Posterior cingulate gyrus (tissue), 11 donors: ENCODE measurements at regions not wholly inside any gene's neighbourhood (a gene's known extent, or its start where the extent isn't known, plus 50 kb on each side); places are given as distances from the start of the nearest gene placed in this dataset.
A peak's percentile ranks its signal among the peaks of the same experiment; 100 is the strongest.
"Not testable (repeated sequence)": the region's sequence is repeated elsewhere in the genome, so short reads cannot be mapped to it uniquely, and the experiment has no call there.

Experiments
- DNase-seq, 10 donors: peaks; one replicate each; pipeline versions ENCODE4 v3.0.0 to v3.0.0-alpha.2; 2020 to 2021; ENCODE audit warnings: mixed read lengths in 3 of 10
- intact Hi-C: fragments of 100-400 bp; cut with DNase I; formaldehyde crosslinking; loops from one replicate; pipeline ENCODE4 v1.15.1; 2023

DNA sequence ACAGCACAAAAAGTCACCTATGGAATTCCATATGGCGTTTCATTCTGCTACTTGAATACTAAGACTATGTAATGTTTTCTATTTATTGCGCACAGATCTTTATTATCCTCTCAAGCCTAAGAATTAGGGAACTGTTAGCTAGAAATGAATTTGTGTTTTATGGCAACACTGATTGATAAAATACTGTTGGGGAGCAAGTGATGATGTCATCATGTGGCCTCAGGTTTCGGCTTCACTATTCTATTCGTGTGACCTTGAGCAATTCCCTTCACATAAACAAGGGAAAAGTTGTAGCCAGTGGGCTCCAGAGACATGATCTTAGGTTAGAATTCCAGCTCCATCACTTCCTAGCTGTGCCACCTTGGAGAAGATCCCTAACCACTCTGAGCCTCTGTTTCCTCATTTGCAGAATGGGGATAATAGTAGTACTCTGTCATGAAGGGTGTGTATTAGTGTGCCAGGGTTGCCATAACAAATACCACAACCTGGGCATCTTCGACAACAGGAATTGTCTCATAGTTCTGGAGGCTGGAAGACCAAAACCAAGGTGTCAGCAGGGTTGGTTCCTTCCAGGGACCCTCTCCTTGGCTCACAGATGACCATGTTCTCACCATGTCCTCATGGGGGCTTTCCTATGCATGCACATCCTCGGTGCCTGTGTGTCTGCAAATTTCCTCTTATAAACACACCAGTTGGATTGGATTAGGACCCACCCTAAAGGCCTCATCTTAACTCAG lies 371.2 kb downstream of the RRAGC start:
- DNase-seq: no peak
- intact Hi-C loops: loop anchor here (10.0 kb wide), 1 partner anchor 86 kb away; no protein-coding TSS in a partner anchor

DNA sequence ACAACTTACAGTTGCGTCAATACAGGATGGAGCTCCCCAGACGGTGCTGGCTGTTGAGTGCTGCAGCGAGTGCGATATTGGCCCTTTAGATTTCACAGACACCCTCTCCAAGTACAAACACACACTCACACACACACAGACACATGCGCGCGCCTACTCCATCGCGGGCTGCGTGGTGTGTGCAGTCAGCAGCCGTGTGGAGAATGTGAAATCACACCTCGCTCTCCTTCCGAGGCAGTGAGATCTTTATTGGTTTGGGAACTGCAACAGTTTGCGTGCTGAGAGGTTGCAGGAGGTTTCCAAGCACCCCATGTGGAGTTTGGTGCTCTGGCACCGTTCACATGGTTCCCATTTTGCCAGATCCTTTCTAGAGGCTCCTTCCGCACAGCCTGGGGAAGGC lies 372.2 kb downstream of the RRAGC start:
- intact Hi-C loops: loop anchor here (10.0 kb wide), 1 partner anchor 87 kb away; no protein-coding TSS in a partner anchor
- DNase-seq: peak in 2 of 10 donors; percentile 29 to 86

DNA sequence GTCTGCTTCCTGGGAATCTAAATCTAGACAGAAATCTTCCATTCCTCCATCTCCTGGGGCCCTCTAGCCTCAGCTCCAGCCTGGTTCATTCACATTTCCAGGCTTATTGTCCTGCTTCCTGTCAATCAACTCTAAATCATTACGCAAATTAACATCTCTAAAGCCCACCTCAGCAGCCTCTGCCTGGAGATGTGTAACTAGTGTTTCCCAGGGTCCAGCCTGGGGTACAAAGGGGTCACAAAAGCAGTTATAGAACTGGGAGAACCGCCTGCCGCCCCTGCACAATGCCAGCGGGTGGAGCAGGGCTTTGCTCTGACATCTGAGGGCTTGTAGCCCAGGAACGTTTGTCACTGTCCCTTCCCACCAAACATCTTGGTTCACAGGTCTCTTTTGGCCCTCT lies 373.5 kb downstream of the RRAGC start:
- DNase-seq: no peak
- intact Hi-C loops: loop anchor here (10.0 kb wide), 1 partner anchor 89 kb away; no protein-coding TSS in a partner anchor

- intact Hi-C loops: loop anchor here (10.0 kb wide), 1 partner anchor 93 kb away; no protein-coding TSS in a partner anchor
These were observed 377.4 kb downstream of the RRAGC start for GRCh38 chr1:38481871-38482826.

DNA sequence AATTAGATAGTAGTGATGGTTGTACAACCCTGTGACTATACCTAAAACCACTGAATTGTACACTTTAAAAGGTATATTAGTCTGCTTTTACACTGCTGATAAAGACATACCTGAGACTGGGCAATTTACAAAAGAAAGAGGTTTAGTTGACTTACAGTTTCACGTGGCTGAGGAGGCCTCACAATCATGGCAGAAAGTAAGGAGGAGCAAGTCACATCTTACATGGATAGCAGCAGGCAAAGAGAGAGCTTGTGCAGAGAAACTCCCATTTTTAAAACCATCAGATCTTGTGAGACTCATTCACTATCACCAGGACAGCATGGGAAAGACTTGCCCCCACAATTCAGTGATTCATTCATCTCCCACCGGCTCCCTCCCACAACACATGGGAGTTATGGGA lies 379.9 kb downstream of the RRAGC start:
- intact Hi-C loops: loop anchor here (10.0 kb wide), 1 partner anchor 95 kb away; no protein-coding TSS in a partner anchor
- not testable (repeated sequence) for DNase-seq

More at GRCh38 chr1:38481871-38482826, 377.4 kb downstream of the RRAGC start:
- DNase-seq: no peak

DNA sequence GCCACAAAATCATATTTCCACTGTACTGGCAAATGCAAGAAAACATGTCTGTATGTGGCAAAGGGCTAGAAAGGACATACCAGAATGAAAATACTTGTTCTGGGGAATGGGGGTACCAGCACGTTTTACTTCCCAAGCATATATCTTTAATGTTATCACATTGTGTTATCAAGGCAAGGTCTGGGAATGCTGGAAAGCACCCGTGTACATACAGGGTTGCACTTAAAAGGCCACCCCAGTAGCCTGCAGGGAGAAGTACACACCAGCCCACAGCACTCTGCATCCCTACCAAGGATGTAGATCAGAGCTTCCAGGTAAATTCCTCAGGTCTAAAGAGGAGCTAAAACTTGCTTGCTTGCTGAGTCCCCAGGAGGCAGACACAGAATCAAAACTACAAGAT lies 381.8 kb downstream of the RRAGC start:
- no peak for DNase-seq
- intact Hi-C loops: no loop called here

DNA sequence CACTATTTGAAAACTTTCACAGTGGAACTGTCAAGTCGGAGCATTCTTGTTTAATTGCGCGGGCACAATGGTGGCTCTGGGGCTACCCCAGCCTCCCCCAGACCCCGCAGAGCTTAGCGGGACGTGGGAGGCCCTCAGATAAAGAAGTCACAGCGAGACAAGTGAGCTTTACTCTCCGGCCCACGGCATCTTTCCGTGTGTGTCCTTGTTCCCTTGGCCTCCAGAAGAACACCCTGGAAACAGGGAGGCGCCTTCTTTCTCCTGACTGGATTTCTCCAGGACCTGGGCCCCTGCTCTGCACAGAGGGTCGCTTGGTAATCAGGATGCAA lies 382.8 kb downstream of the RRAGC start:
- DNase-seq: no peak
- intact Hi-C loops: no loop called here

DNA sequence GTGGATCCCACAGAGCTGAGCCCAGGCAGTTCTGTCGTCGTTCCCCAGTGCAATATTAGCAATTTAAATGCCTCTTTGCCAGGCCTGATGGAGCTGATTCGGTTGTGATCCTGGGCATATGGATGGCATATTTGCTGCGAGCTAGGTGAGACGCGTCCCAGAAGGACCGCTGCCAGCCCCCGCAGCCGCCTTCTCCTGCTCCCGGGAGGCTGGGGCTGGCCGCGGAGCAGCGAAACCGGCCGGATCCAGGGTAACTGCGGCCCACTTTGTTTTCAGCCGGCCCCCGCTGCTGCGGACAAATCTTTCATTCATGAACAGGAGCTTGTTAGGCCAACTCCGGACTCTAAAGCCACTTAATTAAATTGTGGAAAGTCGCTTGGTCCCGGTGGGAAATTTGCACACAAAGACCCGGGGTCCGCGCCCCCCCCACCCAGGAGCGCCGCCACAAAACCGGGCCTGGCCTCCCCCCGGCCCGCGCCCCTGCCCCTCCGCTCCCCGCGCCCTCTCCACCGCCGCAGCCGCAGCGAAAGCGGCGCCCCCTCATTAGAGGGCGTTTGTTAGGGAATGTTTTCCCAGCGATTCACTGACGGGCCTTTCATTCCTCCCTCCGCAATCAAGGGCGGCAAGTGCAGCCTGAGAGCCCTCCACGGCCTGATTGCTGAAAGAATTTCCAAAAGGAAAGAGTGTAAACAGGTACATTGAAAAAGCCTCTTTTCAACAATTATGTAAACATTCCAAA lies 383.3 kb downstream of the RRAGC start:
- intact Hi-C loops: no loop called here
- peak in 9 of 10 donors; percentile 21 to 88 (median 42) for DNase-seq

GRCh38 chr1:38475624-38476005 lies 384.0 kb downstream of the RRAGC start:
- DNase-seq: no peak

DNA sequence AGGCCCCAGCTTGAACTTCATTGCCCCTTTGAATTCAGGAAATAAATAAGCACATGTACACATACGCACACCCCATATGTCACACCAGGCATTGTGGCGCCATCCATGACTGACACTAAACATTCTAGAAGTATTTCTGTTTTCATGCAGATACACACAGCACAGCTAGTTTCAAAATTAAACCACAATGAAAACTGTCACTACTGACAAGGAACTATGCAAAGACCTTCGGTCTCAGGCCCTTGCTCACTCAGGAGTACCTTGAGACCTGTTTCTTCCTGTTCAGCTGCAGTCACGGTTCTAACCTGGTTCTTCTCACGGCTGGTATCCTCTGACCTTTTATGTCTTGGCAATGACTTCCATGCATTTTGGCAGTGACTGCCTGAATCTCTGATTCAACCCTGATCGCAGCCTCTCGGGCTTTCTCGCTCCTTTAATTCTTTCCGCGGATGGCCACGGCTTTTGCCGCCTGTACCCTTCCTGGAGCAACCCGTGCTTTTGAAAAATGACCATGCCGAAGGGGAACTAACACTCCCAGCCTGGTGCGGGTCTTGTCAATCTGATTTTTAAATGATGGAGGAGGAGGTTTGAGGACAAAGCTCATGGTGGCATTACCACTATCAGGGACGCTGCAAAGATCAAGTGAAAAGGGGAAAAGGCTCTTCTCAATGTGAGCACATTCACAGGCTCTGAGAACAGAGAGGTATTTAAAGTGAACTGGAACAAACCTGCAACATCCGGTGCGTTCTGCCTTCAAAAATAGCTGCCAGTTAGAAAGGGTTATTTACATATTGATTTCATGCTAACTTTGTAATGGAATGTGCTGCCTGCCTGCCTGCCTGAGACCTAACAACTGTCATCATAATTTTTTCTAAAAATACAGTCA lies 384.6 kb downstream of the RRAGC start:
- DNase-seq: no peak
- intact Hi-C loops: no loop called here

More at GRCh38 chr1:38475624-38476005, 384.0 kb downstream of the RRAGC start:
- intact Hi-C loops: no loop called here

DNA sequence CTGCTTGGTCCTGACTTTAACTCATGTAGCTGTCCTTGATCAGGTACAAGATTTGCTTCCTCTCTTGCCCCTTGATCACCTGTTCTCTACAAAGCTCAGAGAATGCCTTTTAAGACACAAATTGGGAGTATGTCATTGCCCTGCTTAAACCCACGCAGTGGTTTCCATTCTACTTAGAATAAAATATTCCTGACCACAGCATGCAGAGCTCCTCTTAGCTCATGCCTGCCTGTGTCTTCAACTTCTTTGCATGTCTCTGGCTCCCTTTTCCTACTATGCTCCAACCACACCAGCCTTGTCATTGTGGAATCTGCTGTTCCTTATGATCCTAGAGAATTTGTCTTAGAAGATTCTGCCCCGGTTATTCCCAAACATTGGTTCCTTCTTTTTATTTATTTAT lies 393.1 kb downstream of the RRAGC start:
- no peak for DNase-seq
- intact Hi-C loops: no loop called here

GRCh38 chr1:38465460-38465859 lies 394.1 kb downstream of the RRAGC start:
- intact Hi-C loops: no loop called here
- peak in 1 of 10 donors; percentile 20 for DNase-seq

- intact Hi-C loops: no loop called here
- DNase-seq: peak in 1 of 10 donors; percentile 22
These were observed 395.4 kb downstream of the RRAGC start for GRCh38 chr1:38464071-38464661.

DNA sequence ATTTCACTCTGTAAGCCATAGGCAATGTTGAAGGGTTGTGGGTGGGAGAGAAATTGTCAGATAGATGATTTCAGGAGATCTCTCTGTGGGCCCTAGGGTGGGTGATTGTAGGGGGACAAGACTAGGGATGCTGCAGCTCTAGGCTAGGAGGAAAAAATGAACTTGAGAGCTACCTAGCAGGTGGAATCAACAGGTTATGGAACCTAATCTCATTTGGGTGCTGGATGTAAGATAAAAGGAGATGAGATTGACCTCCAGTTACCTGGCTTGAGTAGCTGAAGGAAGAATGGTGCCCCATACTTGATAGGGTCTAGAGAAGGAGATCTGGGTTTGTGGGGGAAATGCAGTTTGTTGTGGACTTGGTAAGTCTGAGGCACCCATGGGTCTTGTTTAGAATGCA lies 396.5 kb downstream of the RRAGC start:
- DNase-seq: no peak
- intact Hi-C loops: no loop called here

- peak in 1 of 10 donors; percentile 13 for DNase-seq
- intact Hi-C loops: no loop called here
These were observed 403.1 kb downstream of the RRAGC start for GRCh38 chr1:38456531-38456876.

DNA sequence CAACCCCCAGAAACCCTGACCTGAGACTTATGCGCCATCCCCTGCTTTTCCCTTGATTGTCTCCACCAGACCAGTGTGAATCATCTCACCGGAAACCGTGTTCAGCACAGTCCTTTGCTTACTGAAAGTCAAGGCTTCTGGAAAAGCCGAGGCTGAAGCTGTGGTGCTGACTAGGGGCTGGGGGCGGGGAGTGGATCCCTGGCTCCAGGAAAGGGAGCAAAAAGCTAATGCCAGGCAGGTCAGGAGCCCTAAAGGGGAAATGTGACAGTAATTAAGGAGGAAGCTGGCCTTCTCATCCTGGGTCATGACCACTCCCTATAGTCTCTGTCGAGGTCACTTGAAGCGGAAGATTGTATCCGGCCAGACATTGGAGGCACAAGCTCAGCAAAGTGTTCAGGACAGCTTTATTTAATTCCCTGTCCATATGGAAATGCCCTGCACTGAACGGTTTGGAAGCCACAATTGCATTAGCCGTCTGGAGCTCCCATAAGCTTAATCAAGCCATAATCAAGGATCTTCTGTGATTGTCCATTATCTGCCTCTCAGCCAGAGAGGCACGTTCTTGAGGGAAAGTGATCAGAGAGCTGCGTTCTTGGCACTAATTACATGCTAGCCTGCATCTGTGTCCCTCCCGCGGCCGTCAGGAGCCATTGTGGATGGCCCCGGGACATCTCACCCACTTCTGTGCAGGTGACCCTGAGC lies 403.6 kb downstream of the RRAGC start:
- DNase-seq: peak in 1 of 10 donors; percentile 28
- intact Hi-C loops: no loop called here

DNA sequence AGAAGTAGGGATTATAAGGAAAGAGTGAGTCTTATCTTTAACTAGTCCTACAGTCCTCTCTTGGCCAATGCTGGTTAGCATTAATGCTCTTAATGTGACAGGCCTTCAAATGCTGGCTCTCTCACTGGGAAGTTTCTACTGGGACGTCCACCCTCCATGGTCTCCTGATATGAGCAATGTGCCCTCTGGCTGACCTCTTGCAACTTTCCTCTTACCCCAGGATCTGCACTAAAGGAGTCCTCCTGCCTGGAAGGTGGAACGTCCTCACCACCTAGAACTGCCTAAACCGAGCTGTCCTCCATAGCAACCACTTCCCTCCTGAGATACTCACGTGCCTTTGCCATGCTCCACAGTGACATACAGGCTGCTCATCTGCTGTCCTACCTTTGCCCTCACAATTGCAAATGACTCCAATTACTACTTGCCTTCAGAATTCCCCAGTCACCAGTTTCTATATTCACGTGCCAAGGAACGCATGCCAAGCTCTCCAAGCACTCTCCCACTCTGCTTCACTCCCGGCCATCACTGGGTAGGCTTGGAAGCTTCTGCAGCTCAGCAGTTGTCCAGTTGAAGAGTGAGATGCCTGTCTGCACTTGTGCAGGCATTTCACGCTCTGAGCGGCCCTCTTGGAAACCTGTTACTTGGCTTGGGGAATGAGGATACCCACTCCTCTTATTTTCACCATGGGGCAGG lies 404.7 kb downstream of the RRAGC start:
- peak in 1 of 10 donors; percentile 72 for DNase-seq
- intact Hi-C loops: no loop called here

DNA sequence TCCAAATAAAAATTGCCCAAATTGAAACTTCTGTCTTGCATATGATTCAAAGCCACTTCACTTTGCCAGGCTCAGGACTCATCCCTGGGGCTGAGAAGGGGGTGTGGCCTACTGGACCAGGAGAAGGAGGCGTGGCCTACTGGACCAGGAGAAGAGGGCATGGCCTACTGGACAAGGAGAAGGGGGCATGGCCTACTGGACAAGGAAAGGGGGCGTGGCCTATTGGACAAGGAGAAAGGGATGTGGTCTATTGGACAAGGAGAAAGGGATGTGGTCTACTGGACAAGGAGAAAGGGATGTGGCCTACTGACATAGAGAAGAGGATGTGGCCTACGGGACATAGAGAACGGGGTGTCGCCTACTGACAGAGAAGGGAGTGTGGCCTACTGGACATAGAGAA lies 405.3 kb downstream of the RRAGC start:
- intact Hi-C loops: no loop called here
- no peak for DNase-seq
